ENCODE measurements at regions not wholly inside any gene's neighbourhood (a gene's known extent, or its start where the extent isn't known, plus 50 kb on each side); places are given as distances from the start of the nearest gene placed in this dataset.

- POLR2A ChIA-PET, result no interaction called here
Measured at GRCh38 chrX:30156009-30156408, 59.4 kb upstream of the MAGEB2 start.

DNA sequence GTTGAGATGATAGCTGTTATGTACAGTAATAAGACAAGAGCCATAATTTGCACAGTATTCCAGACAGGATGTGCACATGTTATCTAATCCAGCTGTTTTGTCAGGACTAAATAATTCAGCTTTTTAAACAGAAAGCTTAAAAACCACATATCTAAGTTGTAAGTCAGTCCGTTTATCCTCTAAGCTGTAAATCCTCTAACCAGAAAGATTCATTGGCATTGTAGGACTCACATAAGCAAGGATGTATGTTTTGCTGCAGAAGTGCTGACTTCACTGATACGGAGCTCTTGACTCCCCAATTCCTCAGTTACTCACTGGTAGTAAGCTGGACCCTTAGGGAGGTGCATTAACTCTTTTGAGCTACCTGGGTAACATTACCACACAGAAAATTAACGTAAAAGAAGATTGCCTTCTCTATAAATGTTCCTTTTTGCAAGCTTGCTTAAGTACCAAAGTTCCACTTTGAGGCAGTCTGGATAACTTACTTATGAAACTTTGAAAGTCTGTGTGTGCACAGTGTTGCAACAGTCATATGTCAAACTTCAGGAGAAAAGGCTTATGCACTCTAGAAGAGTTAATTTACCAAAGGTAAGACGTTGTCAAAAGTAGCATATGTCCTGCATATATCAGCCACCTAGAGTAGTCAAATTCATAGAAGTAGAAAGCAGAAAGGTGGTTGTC is 58.3 kb upstream of the MAGEB2 start:
- no peaks in the 10 kb centered on the region for H3K27me3 ChIP-seq (replicated peaks in 1 of 4; ENCODE audit: control extremely low read depth in 1 of 4, control insufficient read depth in 3 of 4, insufficient read depth in 4 of 4, low read length in 3 of 4)
- Mint-ChIP-seq H3K4me3 (no peak overlapping the region), H3K27me3 (no peaks in the 10 kb centered on the region), H3K27ac (no peak overlapping the region), H3K9me3 (ENCODE audit: insufficient read depth) (no peaks in the 10 kb centered on the region), H3K4me1 (no peaks in the 10 kb centered on the region)
- CTCF ChIA-PET, result no interaction called here
- no peak overlapping the region for H3K4me2 ChIP-seq (replicated peaks; ENCODE audit: low read depth, low read length, poor library complexity, severe bottlenecking)
- H3K4me3 ChIP-seq (ENCODE audit: control extremely low read depth in 1 of 5, extremely low read depth in 1 of 5, insufficient read depth in 1 of 5, low read depth in 2 of 5, low read length in 4 of 5), result no peak overlapping the region
- no peaks in the 10 kb centered on the region for H3K4me1 ChIP-seq (ENCODE audit: control insufficient read depth in 2 of 2, insufficient read depth in 2 of 2, low read length in 2 of 2)
- H3K27ac ChIP-seq (ENCODE audit: low read length in 2 of 2), result no peak overlapping the region
- POLR2A ChIA-PET, result no interaction called here
- no peak for TF ChIP-seq EZH2 (IDR thresholded peaks at IDR 0.05; ENCODE audit: borderline replicate concordance, insufficient read depth, low read depth, low read length, poor library complexity, severe bottlenecking)
- TF ChIP-seq, protein P1, sequence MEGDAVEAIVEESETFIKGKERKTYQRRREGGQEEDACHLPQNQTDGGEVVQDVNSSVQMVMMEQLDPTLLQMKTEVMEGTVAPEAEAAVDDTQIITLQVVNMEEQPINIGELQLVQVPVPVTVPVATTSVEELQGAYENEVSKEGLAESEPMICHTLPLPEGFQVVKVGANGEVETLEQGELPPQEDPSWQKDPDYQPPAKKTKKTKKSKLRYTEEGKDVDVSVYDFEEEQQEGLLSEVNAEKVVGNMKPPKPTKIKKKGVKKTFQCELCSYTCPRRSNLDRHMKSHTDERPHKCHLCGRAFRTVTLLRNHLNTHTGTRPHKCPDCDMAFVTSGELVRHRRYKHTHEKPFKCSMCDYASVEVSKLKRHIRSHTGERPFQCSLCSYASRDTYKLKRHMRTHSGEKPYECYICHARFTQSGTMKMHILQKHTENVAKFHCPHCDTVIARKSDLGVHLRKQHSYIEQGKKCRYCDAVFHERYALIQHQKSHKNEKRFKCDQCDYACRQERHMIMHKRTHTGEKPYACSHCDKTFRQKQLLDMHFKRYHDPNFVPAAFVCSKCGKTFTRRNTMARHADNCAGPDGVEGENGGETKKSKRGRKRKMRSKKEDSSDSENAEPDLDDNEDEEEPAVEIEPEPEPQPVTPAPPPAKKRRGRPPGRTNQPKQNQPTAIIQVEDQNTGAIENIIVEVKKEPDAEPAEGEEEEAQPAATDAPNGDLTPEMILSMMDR (IDR thresholded peaks at IDR 0.05), result no peak
- DNase-seq, result no peak
- intact Hi-C loops (cut with micrococcal nuclease), result no loop called here
- no peak overlapping the region for H3K9ac ChIP-seq (ENCODE audit: low read length)
- no peaks in the 10 kb centered on the region for H3K9me3 ChIP-seq (ENCODE audit: control extremely low read depth in 1 of 3, control insufficient read depth in 2 of 3, insufficient read depth in 1 of 3, low read length in 2 of 3)
- no peak overlapping the region for H2AFZ ChIP-seq (ENCODE audit: insufficient read depth, low read depth, low read length, poor library complexity, severe bottlenecking)
- no peaks in the 10 kb centered on the region for H3K79me2 ChIP-seq (ENCODE audit: control insufficient read depth, insufficient read depth, low read length)
- no peaks in the 10 kb centered on the region for H4K20me1 ChIP-seq (ENCODE audit: control insufficient read depth, insufficient read depth, low read length, poor library complexity, severe bottlenecking)
- no peak for ATAC-seq (ENCODE audit: low read depth)
- WGBS (ENCODE audit: insufficient coverage), result no CpG with 5 or more reads among the region's 4 CpGs
- H3K36me3 ChIP-seq (replicated peaks in 1 of 2; ENCODE audit: control extremely low read depth in 1 of 2, control insufficient read depth in 1 of 2, extremely low read depth in 1 of 2, insufficient read depth in 2 of 2, low read length in 1 of 2), result no peaks in the 10 kb centered on the region

More at GRCh38 chrX:30156009-30156408, 59.4 kb upstream of the MAGEB2 start:
- Histone ChIP-seq H3K27ac (ENCODE audit: low read length in 2 of 2) (no peak overlapping the region), H4K20me1 (ENCODE audit: control insufficient read depth, insufficient read depth, low read length, poor library complexity, severe bottlenecking) (no peaks in the 10 kb centered on the region), H3K4me2 (replicated peaks; ENCODE audit: low read depth, low read length, poor library complexity, severe bottlenecking) (no peak overlapping the region), H3K36me3 (replicated peaks in 1 of 2; ENCODE audit: control extremely low read depth in 1 of 2, control insufficient read depth in 1 of 2, extremely low read depth in 1 of 2, insufficient read depth in 2 of 2, low read length in 1 of 2) (no peaks in the 10 kb centered on the region), H3K27me3 (replicated peaks in 1 of 4; ENCODE audit: control extremely low read depth in 1 of 4, control insufficient read depth in 3 of 4, insufficient read depth in 4 of 4, low read length in 3 of 4) (no peaks in the 10 kb centered on the region), H2AFZ (ENCODE audit: insufficient read depth, low read depth, low read length, poor library complexity, severe bottlenecking) (no peak overlapping the region), H3K4me1 (ENCODE audit: control insufficient read depth in 2 of 2, insufficient read depth in 2 of 2, low read length in 2 of 2) (no peaks in the 10 kb centered on the region), H3K9ac (ENCODE audit: low read length) (no peak overlapping the region), H3K79me2 (ENCODE audit: control insufficient read depth, insufficient read depth, low read length) (no peaks in the 10 kb centered on the region), H3K9me3 (ENCODE audit: control extremely low read depth in 1 of 3, control insufficient read depth in 2 of 3, insufficient read depth in 1 of 3, low read length in 2 of 3) (no peaks in the 10 kb centered on the region), H3K4me3 (ENCODE audit: control extremely low read depth in 1 of 5, extremely low read depth in 1 of 5, insufficient read depth in 1 of 5, low read depth in 2 of 5, low read length in 4 of 5) (no peak overlapping the region)
- TF ChIP-seq, protein P1 (IDR thresholded peaks at IDR 0.05), result no peak
- TF ChIP-seq EZH2 (IDR thresholded peaks at IDR 0.05; ENCODE audit: borderline replicate concordance, insufficient read depth, low read depth, low read length, poor library complexity, severe bottlenecking), result no peak
- H3K27ac Mint-ChIP-seq, result no peak overlapping the region
- no peaks in the 10 kb centered on the region for H3K9me3 Mint-ChIP-seq (ENCODE audit: insufficient read depth)
- CTCF ChIA-PET, result no interaction called here
- H3K27me3 Mint-ChIP-seq, result no peaks in the 10 kb centered on the region
- H3K4me1 Mint-ChIP-seq, result no peaks in the 10 kb centered on the region
- no peak for ATAC-seq (ENCODE audit: low read depth)
- intact Hi-C loops (cut with micrococcal nuclease), result no loop called here
- H3K4me3 Mint-ChIP-seq, result no peak overlapping the region
- no peak for DNase-seq
- no CpG with 5 or more reads among the region's 2 CpGs for WGBS (ENCODE audit: insufficient coverage)

Measured in B cell (primary cell).